HEK293T (cell line): ENCODE measurements at regions not wholly inside any gene's neighbourhood (a gene's known extent, or its start where the extent isn't known, plus 50 kb on each side); places are given as distances from the start of the nearest gene placed in this dataset.

ENCODE experiments used
- ARNT ChIP-seq: fragments of 450-650 bp; IDR thresholded peaks from 2 replicates; pipeline ENCODE4 v1.6.1; 2017; ENCODE audit warnings: mild to moderate bottlenecking
- BHLHE40 ChIP-seq: fragments of 450-650 bp; IDR thresholded peaks from 2 replicates; pipeline ENCODE4 v1.6.1; 2016; ENCODE audit warnings: mild to moderate bottlenecking, moderate library complexity, borderline replicate concordance
- ELF4 ChIP-seq: fragments of 450-650 bp; IDR thresholded peaks from 2 replicates; pipeline ENCODE4 v1.6.1; 2017; ENCODE audit warnings: antibody characterized with exemption
- FOXA1 ChIP-seq: fragments of 450-650 bp; IDR thresholded peaks from 2 replicates; pipeline ENCODE4 v1.6.1; 2016; ENCODE audit warnings: mild to moderate bottlenecking
- FOXK2 ChIP-seq: fragments of 450-650 bp; IDR thresholded peaks from 2 replicates; pipeline ENCODE4 v1.6.1; 2016; ENCODE audit warnings: mild to moderate bottlenecking
- FOXM1 ChIP-seq: fragments of 450-650 bp; IDR thresholded peaks from 2 replicates; pipeline ENCODE4 v1.6.1; 2017; ENCODE audit warnings: mild to moderate bottlenecking, borderline replicate concordance
- SP1 ChIP-seq: fragments of 450-650 bp; IDR thresholded peaks from 2 replicates; pipeline ENCODE4 v1.6.1; 2017
- SUZ12 ChIP-seq: fragments of 450-650 bp; IDR thresholded peaks from 2 replicates; pipeline ENCODE4 v1.6.1; 2016; ENCODE audit warnings: mild to moderate bottlenecking
- TARDBP ChIP-seq: fragments of 450-650 bp; IDR thresholded peaks from 2 replicates; pipeline ENCODE4 v1.6.1; 2016
- TF ChIP-seq, protein P1 (sequence below): fragments of 450-650 bp; IDR thresholded peaks from 2 replicates; pipeline ENCODE4 v1.6.1; 2016

GRCh38 chr11:31995525-31996094 is 95.3 kb upstream of the RCN1 start:
- TF ChIP-seq ELF4 (no peak), SP1 (no peak), FOXA1 (no peak), SUZ12 (no peak), BHLHE40 (no peak), FOXM1 (no peak), TARDBP (no peak), ARNT (no peak), FOXK2 (no peak)
- TF ChIP-seq, protein P1, sequence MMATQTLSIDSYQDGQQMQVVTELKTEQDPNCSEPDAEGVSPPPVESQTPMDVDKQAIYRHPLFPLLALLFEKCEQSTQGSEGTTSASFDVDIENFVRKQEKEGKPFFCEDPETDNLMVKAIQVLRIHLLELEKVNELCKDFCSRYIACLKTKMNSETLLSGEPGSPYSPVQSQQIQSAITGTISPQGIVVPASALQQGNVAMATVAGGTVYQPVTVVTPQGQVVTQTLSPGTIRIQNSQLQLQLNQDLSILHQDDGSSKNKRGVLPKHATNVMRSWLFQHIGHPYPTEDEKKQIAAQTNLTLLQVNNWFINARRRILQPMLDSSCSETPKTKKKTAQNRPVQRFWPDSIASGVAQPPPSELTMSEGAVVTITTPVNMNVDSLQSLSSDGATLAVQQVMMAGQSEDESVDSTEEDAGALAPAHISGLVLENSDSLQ, result no peak
